ENCODE measurements at regions not wholly inside any gene's neighbourhood (a gene's known extent, or its start where the extent isn't known, plus 50 kb on each side); places are given as distances from the start of the nearest gene placed in this dataset.

GRCh38 chr13:27860743-27861142 is 59.1 kb upstream of the PDX1 start:
- TF ChIP-seq CTCF (conservative IDR thresholded peaks at IDR 0.05; ENCODE audit: low read length) (no peak), EZH2phosphoT487 (IDR thresholded peaks at IDR 0.05; ENCODE audit: borderline replicate concordance, low read depth, low read length) (no peak)
